ENCODE measurements at regions not wholly inside any gene's neighbourhood (a gene's known extent, or its start where the extent isn't known, plus 50 kb on each side); places are given as distances from the start of the nearest gene placed in this dataset.

GRCh38 chr21:35573472-35574374 lies 486.6 kb downstream of the SETD4 start:
- WGBS, result 82% methylated on average over 6 of the region's 6 CpGs
- Histone ChIP-seq H3K4me1 (no peaks in the 10 kb centered on the region), H3K27ac (no peak overlapping the region), H3K4me3 (no peak overlapping the region), H3K9me3 (no peaks in the 10 kb centered on the region), H3K36me3 (no peaks in the 10 kb centered on the region), H3K27me3 (no peaks in the 10 kb centered on the region)
- no peak for DNase-seq (ENCODE audit: low spot score in 2 of 2)
- TF ChIP-seq POLR2A (IDR thresholded peaks at IDR 0.05), result no peak
- TF ChIP-seq CTCF (IDR thresholded peaks at IDR 0.05), result no peak
- TF ChIP-seq POLR2AphosphoS5 (IDR thresholded peaks at IDR 0.05), result no peak
- no peak for TF ChIP-seq EP300 (IDR thresholded peaks at IDR 0.05)

- Histone ChIP-seq H3K4me1 (no peaks in the 10 kb centered on the region), H3K27me3 (no peaks in the 10 kb centered on the region), H3K4me3 (no peak overlapping the region), H3K27ac (no peak overlapping the region), H3K9me3 (no peaks in the 10 kb centered on the region), H3K36me3 (no peaks in the 10 kb centered on the region)
- TF ChIP-seq CTCF (IDR thresholded peaks at IDR 0.05), result no peak
- TF ChIP-seq POLR2A (IDR thresholded peaks at IDR 0.05), result no peak
- TF ChIP-seq POLR2AphosphoS5 (IDR thresholded peaks at IDR 0.05), result no peak
- TF ChIP-seq EP300 (IDR thresholded peaks at IDR 0.05), result no peak
- 79% methylated on average over 7 of the region's 7 CpGs for WGBS
- no peak for DNase-seq (ENCODE audit: low spot score in 2 of 2)
Measured at GRCh38 chr21:35571910-35572309, 488.4 kb downstream of the SETD4 start.

DNA sequence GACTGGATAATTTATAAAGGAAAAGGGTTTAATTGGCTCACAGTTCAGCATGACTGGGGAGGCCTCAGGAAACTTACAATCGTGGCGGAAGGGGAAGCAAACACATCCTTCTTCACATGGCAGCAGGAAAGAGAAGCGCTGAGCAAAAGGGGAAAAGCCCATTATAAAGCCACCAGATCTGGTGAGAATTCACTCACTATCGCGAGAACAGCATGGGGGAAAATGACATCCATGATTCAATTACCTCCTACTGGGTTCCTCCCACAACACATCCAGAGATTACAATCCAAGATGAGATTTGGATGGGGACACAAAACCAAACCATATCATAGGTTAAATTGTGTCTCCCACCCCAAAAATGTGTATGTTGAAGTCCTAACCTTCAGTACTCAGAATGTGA lies 491.7 kb downstream of the SETD4 start:
- peaks cover 12% of the 10 kb centered on the region for H3K4me1 ChIP-seq
- 89% methylated on average over 5 of the region's 5 CpGs for WGBS
- no peaks in the 10 kb centered on the region for H3K9me3 ChIP-seq
- H3K36me3 ChIP-seq, result no peaks in the 10 kb centered on the region
- no peaks in the 10 kb centered on the region for H3K27me3 ChIP-seq
- no peak for DNase-seq (ENCODE audit: low spot score in 2 of 2)
- TF ChIP-seq EP300 (IDR thresholded peaks at IDR 0.05), result no peak
- TF ChIP-seq POLR2A (IDR thresholded peaks at IDR 0.05), result no peak
- TF ChIP-seq CTCF (IDR thresholded peaks at IDR 0.05), result no peak
- TF ChIP-seq POLR2AphosphoS5 (IDR thresholded peaks at IDR 0.05), result no peak
- no peak overlapping the region for H3K27ac ChIP-seq
- no peak overlapping the region for H3K4me3 ChIP-seq

DNA sequence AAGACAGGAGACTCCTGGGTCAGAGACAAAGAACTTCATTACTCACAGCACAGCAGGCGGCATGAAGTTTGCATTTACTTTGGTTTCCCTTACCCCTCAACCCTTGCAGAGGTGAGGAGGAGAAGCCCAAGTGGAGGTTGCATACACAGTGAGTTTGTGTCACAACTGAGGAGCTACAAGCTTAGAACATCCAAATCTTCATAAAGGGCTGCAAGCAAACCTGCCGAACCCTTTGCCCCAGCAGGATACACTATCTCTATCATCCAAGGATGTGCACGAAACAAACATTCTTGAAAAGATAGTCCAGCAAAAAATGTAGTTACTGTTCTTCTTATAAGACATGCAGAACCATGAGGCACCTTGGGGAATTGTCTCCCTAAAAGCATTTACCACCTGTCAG lies 493.5 kb downstream of the SETD4 start:
- H3K4me1 ChIP-seq, result peaks cover 12% of the 10 kb centered on the region
- H3K4me3 ChIP-seq, result no peak overlapping the region
- 95% methylated on average over 3 of the region's 3 CpGs for WGBS
- no peak for DNase-seq (ENCODE audit: low spot score in 2 of 2)
- H3K27me3 ChIP-seq, result no peaks in the 10 kb centered on the region
- H3K9me3 ChIP-seq, result no peaks in the 10 kb centered on the region
- no peaks in the 10 kb centered on the region for H3K36me3 ChIP-seq
- no peak overlapping the region for H3K27ac ChIP-seq
- no peak for TF ChIP-seq EP300 (IDR thresholded peaks at IDR 0.05)
- TF ChIP-seq POLR2A (IDR thresholded peaks at IDR 0.05), result no peak
- no peak for TF ChIP-seq POLR2AphosphoS5 (IDR thresholded peaks at IDR 0.05)
- TF ChIP-seq CTCF (IDR thresholded peaks at IDR 0.05), result no peak

DNA sequence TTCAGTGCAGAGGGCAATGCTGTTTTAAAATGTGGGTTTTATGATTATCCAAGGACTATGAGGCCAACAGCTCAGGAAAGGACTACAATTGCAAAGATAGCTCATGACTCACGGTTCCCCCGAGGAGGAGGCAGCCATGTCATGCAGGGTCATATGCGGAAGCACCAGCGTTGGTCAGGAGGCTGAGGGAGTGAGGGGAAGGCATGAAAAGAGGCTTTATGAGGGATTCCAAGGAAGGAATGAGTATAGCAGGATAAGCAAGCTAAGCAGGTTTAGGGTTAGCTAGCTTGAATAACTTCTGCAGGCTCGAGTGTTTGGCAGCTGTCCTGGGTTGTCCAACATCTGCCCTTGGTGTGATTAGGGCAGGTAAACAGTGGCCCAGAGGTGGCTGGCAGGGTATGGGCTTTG lies 495.1 kb downstream of the SETD4 start:
- Histone ChIP-seq H3K36me3 (no peaks in the 10 kb centered on the region), H3K4me3 (no peak overlapping the region), H3K4me1 (peaks cover 12% of the 10 kb centered on the region), H3K27ac (no peak overlapping the region), H3K27me3 (no peaks in the 10 kb centered on the region), H3K9me3 (no peaks in the 10 kb centered on the region)
- no peak for DNase-seq (ENCODE audit: low spot score in 2 of 2)
- 52% methylated on average over 5 of the region's 5 CpGs for WGBS
- TF ChIP-seq POLR2A (IDR thresholded peaks at IDR 0.05), result no peak
- no peak for TF ChIP-seq CTCF (IDR thresholded peaks at IDR 0.05)
- no peak for TF ChIP-seq POLR2AphosphoS5 (IDR thresholded peaks at IDR 0.05)
- TF ChIP-seq EP300 (IDR thresholded peaks at IDR 0.05), result no peak

All from suprapubic skin (tissue), 4 donors.